Mucosa of descending colon (tissue), 3 donors: ENCODE measurements at regions not wholly inside any gene's neighbourhood (a gene's known extent, or its start where the extent isn't known, plus 50 kb on each side); places are given as distances from the start of the nearest gene placed in this dataset.
"Not testable (repeated sequence)": the region's sequence is repeated elsewhere in the genome, so short reads cannot be mapped to it uniquely, and the experiment has no call there.

Experiments used
- ATAC-seq: fragments of 200-7000 bp; cut with Tn5 transposase; one replicate; pipeline ENCODE4 v1.9.1; 2020; ENCODE audit warnings: mild to moderate bottlenecking, moderate library complexity
- DNase-seq, 3 donors: peaks; one replicate each; pipeline ENCODE4 v3.0.0-alpha.2; 2020
- H3K36me3 ChIP-seq: fragments of 200-600 bp; one replicate; pipeline ENCODE4 v1.8.0; 2021; ENCODE audit warnings: low read depth, mild to moderate bottlenecking
- H3K4me1 ChIP-seq: fragments of 200-600 bp; one replicate; pipeline ENCODE4 v1.8.0; 2021; ENCODE audit warnings: low read depth, mild to moderate bottlenecking
- H3K4me3 ChIP-seq: fragments of 200-600 bp; one replicate; pipeline ENCODE4 v1.8.0; 2021; ENCODE audit warnings: mild to moderate bottlenecking
- H3K9me3 ChIP-seq: fragments of 200-600 bp; one replicate; pipeline ENCODE4 v1.8.0; 2021; ENCODE audit warnings: mild to moderate bottlenecking
- CTCF ChIP-seq: fragments of 200-600 bp; IDR thresholded peaks from one replicate; pipeline ENCODE4 v1.8.0; 2022; ENCODE audit warnings: antibody characterized with exemption, mild to moderate bottlenecking
- intact Hi-C, 2 donors: fragments of 100-400 bp; cut with DNase I in 1 of 2; cut with micrococcal nuclease in 1 of 2; formaldehyde crosslinking; loops; one replicate each; pipeline versions ENCODE4 v1.11.0 to v1.11.1; 2022; cut with DNase I, micrococcal nuclease
- donor health status: DM: no; HTN: no; CAD: no; lungs with moderate emphysema.
- donor health status: DM: no; HTN: no; CAD: no.
- donor health status: DM: no; HTN: yes; CAD: no.

GRCh38 chr6:141057761-141058160 is 1075.0 kb upstream of the GJE1 start:
- DNase-seq (no peak), ATAC-seq (no peak)
- intact Hi-C loops, result no loop called here
- Histone ChIP-seq H3K9me3 (no peaks in the 10 kb centered on the region), H3K4me3 (no peak overlapping the region), H3K36me3 (no peaks in the 10 kb centered on the region), H3K4me1 (no peaks in the 10 kb centered on the region)
- no peak for TF ChIP-seq CTCF

- intact Hi-C loops, result no loop called here
- Histone ChIP-seq H3K36me3 (no peaks in the 10 kb centered on the region), H3K4me1 (no peaks in the 10 kb centered on the region), H3K4me3 (no peak overlapping the region), H3K9me3 (no peaks in the 10 kb centered on the region)
- DNase-seq, result no peak
- TF ChIP-seq CTCF, result no peak
- no peak for ATAC-seq
These were observed 1075.6 kb upstream of the GJE1 start for GRCh38 chr6:141056945-141057625.

- ATAC-seq (no peak), DNase-seq (no peak)
- Histone ChIP-seq H3K36me3 (no peaks in the 10 kb centered on the region), H3K9me3 (peaks cover 2% of the 10 kb centered on the region), H3K4me1 (no peaks in the 10 kb centered on the region), H3K4me3 (no peak overlapping the region)
- no peak for TF ChIP-seq CTCF
- intact Hi-C loops, result no loop called here
These were observed 1082.3 kb upstream of the GJE1 start for GRCh38 chr6:141050471-141050870.

GRCh38 chr6:141048451-141048850 is 1084.3 kb upstream of the GJE1 start:
- TF ChIP-seq CTCF, result no peak
- H3K4me1 ChIP-seq, result no peaks in the 10 kb centered on the region
- intact Hi-C loops, result no loop called here
- no peak for ATAC-seq
- no peak overlapping the region for H3K4me3 ChIP-seq
- peaks cover 2% of the 10 kb centered on the region for H3K9me3 ChIP-seq
- no peaks in the 10 kb centered on the region for H3K36me3 ChIP-seq
- DNase-seq, result no peak

GRCh38 chr6:141046496-141046895 is 1086.2 kb upstream of the GJE1 start:
- ATAC-seq, H3K4me3 ChIP-seq, H3K4me1 ChIP-seq, intact Hi-C loops, H3K36me3 ChIP-seq, DNase-seq, H3K9me3 ChIP-seq: not testable (repeated sequence)

- intact Hi-C loops, result no loop called here
- DNase-seq, result peak in 1 of 3 donors; percentile 41
- no peak for ATAC-seq
- Histone ChIP-seq H3K4me1 (no peaks in the 10 kb centered on the region), H3K36me3 (no peaks in the 10 kb centered on the region), H3K9me3 (peaks cover 12% of the 10 kb centered on the region), H3K4me3 (no peak overlapping the region)
- no peak for TF ChIP-seq CTCF
These were observed 1091.1 kb upstream of the GJE1 start for GRCh38 chr6:141041596-141042087.
